A549 (cell line): ENCODE measurements at regions not wholly inside any gene's neighbourhood (a gene's known extent, or its start where the extent isn't known, plus 50 kb on each side); places are given as distances from the start of the nearest gene placed in this dataset.

Source experiments
- ATAC-seq, 2 experiments: fragments of 200-7000 bp in 1 of 2; fragments of >200 bp in 1 of 2; cut with Nextera tagmentation in 1 of 2; cut with Tn5 transposase in 1 of 2; 3 replicates each; pipeline versions ENCODE4 v1.8.0 to v1.9.1; 2018 to 2020; ENCODE audit warnings: mild to moderate bottlenecking in 1 of 2, moderate library complexity in 1 of 2
- CTCF ChIA-PET: fragments of 300-600 bp; sonication (Branson Sonifier 250); formaldehyde crosslinking; extraction: SDS; loops from one replicate; lab custom pipeline; 2021; ENCODE audit warnings: antibody characterized with exemption, inconsistent platforms; lab: Yijun Ruan, JAX
- POLR2A ChIA-PET: fragments of 350-600 bp; formaldehyde crosslinking; extraction: SDS; loops from one replicate; lab custom pipeline; 2021; ENCODE audit warnings: antibody characterized with exemption, inconsistent platforms; lab: Yijun Ruan, JAX
- DNase-seq, 2 experiments: peaks; one replicate each; pipeline versions ENCODE4 v3.0.0 to v3.0.0-alpha.2; 2011 to 2016; ENCODE audit warnings: low read depth in 1 of 2, low spot score in 1 of 2
- FAIRE-seq: peaks from 2 replicates; lab custom pipeline; 2011; peaks lifted over from hg19 to GRCh38; lab: Jason Lieb, UNC
- H3K27ac ChIP-seq, 2 experiments: fragments of >200 bp; sonication (Bioruptor Twin); formaldehyde crosslinking; 3 replicates each; pipeline ENCODE4 v1.5.1; 2016 to 2017
- H3K4me1 ChIP-seq: fragments of >200 bp; sonication (Bioruptor Twin); formaldehyde crosslinking; 3 replicates; pipeline ENCODE4 v1.6.1; 2016
- H3K4me2 ChIP-seq: fragments of >200 bp; sonication (Bioruptor Twin); formaldehyde crosslinking; 3 replicates; pipeline ENCODE4 v1.6.1; 2016
- H3K4me3 ChIP-seq: fragments of >200 bp; sonication (Bioruptor Twin); formaldehyde crosslinking; 3 replicates; pipeline ENCODE4 v1.5.1; 2016
- H3K9me3 ChIP-seq: fragments of >200 bp; sonication (Bioruptor Twin); formaldehyde crosslinking; 3 replicates; pipeline ENCODE4 v1.6.1; 2016
- BCL3 ChIP-seq: fragments of >200 bp; sonication (Bioruptor Twin); formaldehyde crosslinking; IDR thresholded peaks from 3 replicates; pipeline ENCODE4 v1.6.1; 2016
- BHLHE40 ChIP-seq: IDR thresholded peaks from 2 replicates; pipeline ENCODE4 v1.6.1; 2012; ENCODE audit warnings: low read depth, low read length, inconsistent platforms
- CBX2 ChIP-seq: fragments of 200-600 bp; sonication (generic); IDR thresholded peaks from 2 replicates; pipeline ENCODE4 v1.6.1; 2016; ENCODE audit warnings: low read depth, mild to moderate bottlenecking, borderline replicate concordance
- CBX8 ChIP-seq: fragments of 200-600 bp; sonication (generic); IDR thresholded peaks from 2 replicates; pipeline ENCODE4 v1.6.1; 2016
- CEBPB ChIP-seq, 2 experiments: fragments of >200 bp in 1 of 2; sonication (Bioruptor Twin) in 1 of 2; formaldehyde crosslinking in 1 of 2; IDR thresholded peaks; 2 replicates each; pipeline ENCODE4 v1.6.1; 2012 to 2016
- EHMT2 ChIP-seq: fragments of 200-600 bp; sonication (generic); IDR thresholded peaks from 2 replicates; pipeline ENCODE4 v1.6.1; 2016; ENCODE audit warnings: antibody characterized with exemption, low read depth, mild to moderate bottlenecking, moderate library complexity
- ESRRA ChIP-seq: fragments of 150-350 bp; IDR thresholded peaks from 2 replicates; pipeline ENCODE4 v1.6.1; 2014; ENCODE audit warnings: mild to moderate bottlenecking, low read length, borderline replicate concordance
- HEYL ChIP-seq: fragments of 250-450 bp; sonication (Bioruptor Pico); IDR thresholded peaks from 2 replicates; pipeline ENCODE4 v1.8.0; 2021; ENCODE audit warnings: mild to moderate bottlenecking, moderate library complexity
- HOXA7 ChIP-seq: fragments of 250-450 bp; sonication (Bioruptor Pico); IDR thresholded peaks from 2 replicates; pipeline ENCODE4 v1.5.0; 2020; ENCODE audit warnings: mild to moderate bottlenecking, moderate library complexity
- JUNB ChIP-seq: fragments of >200 bp; sonication (Bioruptor Twin); formaldehyde crosslinking; IDR thresholded peaks from 2 replicates; pipeline ENCODE4 v1.6.1; 2016
- KDM1A ChIP-seq: fragments of 200-600 bp; sonication (generic); IDR thresholded peaks from 2 replicates; pipeline ENCODE4 v1.6.1; 2016; ENCODE audit warnings: low read depth, mild to moderate bottlenecking
- KDM5A ChIP-seq: fragments of 200-600 bp; sonication (generic); IDR thresholded peaks from 2 replicates; pipeline ENCODE4 v1.6.1; 2016; ENCODE audit warnings: antibody characterized with exemption, mild to moderate bottlenecking
- MAZ ChIP-seq: fragments of 150-350 bp; IDR thresholded peaks from 2 replicates; pipeline ENCODE4 v1.6.1; 2014; ENCODE audit warnings: antibody characterized with exemption, low read depth, low read length, borderline replicate concordance
- NFE2L2 ChIP-seq: fragments of 150-350 bp; conservative IDR thresholded peaks from 2 replicates; pipeline ENCODE4 v1.6.1; 2014; ENCODE audit warnings: low read length
- NPAS2 ChIP-seq: fragments of 250-450 bp; sonication (Bioruptor Pico); IDR thresholded peaks from 2 replicates; pipeline ENCODE4 v1.8.0; 2022; ENCODE audit warnings: mild to moderate bottlenecking, moderate library complexity, borderline replicate concordance
- NR3C1 ChIP-seq: fragments of >200 bp; sonication (Bioruptor Twin); formaldehyde crosslinking; IDR thresholded peaks from 3 replicates; pipeline ENCODE4 v1.6.1; 2017
- PBX3 ChIP-seq: IDR thresholded peaks from 2 replicates; pipeline ENCODE4 v1.6.1; 2012
- POLR2AphosphoS2 ChIP-seq: conservative IDR thresholded peaks from 2 replicates; pipeline ENCODE4 v1.6.1; 2012; ENCODE audit warnings: low read length, improper control_type of control experiment, inconsistent platforms
- RAD21 ChIP-seq, 2 experiments: fragments of >200 bp in 1 of 2; sonication (Bioruptor Twin) in 1 of 2; formaldehyde crosslinking in 1 of 2; IDR thresholded peaks in 1 of 2; conservative IDR thresholded peaks in 1 of 2; 2 replicates in 1 of 2; 3 replicates in 1 of 2; pipeline ENCODE4 v1.6.1; 2012 to 2018; ENCODE audit warnings: inconsistent platforms in 1 of 2
- RARB ChIP-seq: fragments of 250-450 bp; sonication (Bioruptor Pico); IDR thresholded peaks from 2 replicates; pipeline ENCODE4 v1.8.0; 2021; ENCODE audit warnings: mild to moderate bottlenecking, moderate library complexity
- RCOR1 ChIP-seq: fragments of 150-350 bp; IDR thresholded peaks from 2 replicates; pipeline ENCODE4 v1.6.1; 2014; ENCODE audit warnings: antibody characterized with exemption, low read length, low read depth
- RFX5 ChIP-seq: fragments of 450-650 bp; IDR thresholded peaks from 2 replicates; pipeline ENCODE4 v1.7.1; 2014; ENCODE audit warnings: antibody characterized with exemption, mild to moderate bottlenecking, moderate library complexity
- SREBF2 ChIP-seq: fragments of 450-650 bp; IDR thresholded peaks from 2 replicates; pipeline ENCODE4 v1.6.1; 2014; ENCODE audit warnings: mild to moderate bottlenecking, moderate library complexity
- ZNF302 ChIP-seq: fragments of 250-450 bp; sonication (Bioruptor Pico); IDR thresholded peaks from 2 replicates; pipeline ENCODE4 v1.9.0; 2021; ENCODE audit warnings: inconsistent platforms, mild to moderate bottlenecking, moderate library complexity
- ZSCAN20 ChIP-seq: fragments of 250-450 bp; sonication (Bioruptor Pico); IDR thresholded peaks from 2 replicates; pipeline ENCODE4 v1.8.0; 2022; ENCODE audit warnings: mild to moderate bottlenecking, moderate library complexity
- WGBS: methylation state at CpG from one replicate; pipeline ENCODE4 v1.1.6; 2017; ENCODE audit errors: missing lambda C conversion rate; 5-methylcytosine and 5-hydroxymethylcytosine counted together

- Histone ChIP-seq H3K27ac (no peak overlapping the region), H3K4me2 (no peak overlapping the region), H3K9me3 (no peaks in the 10 kb centered on the region), H3K4me1 (no peaks in the 10 kb centered on the region), H3K4me3 (no peak overlapping the region)
- FAIRE-seq (no peak), DNase-seq (no peak), ATAC-seq (no peak)
- ChIA-PET POLR2A (no interaction called here), CTCF (no interaction called here)
- WGBS = 50% methylated on average over 2 of the region's 2 CpGs
- TF ChIP-seq RCOR1 = no peak
- no peak for TF ChIP-seq KDM5A
- TF ChIP-seq HEYL (CRISPR knock-in tag) = no peak
Observed at GRCh38 chr11:110838808-110839207, 126.6 kb upstream of the ARHGAP20 start.

GRCh38 chr11:110837603-110838002 is 125.4 kb upstream of the ARHGAP20 start:
- FAIRE-seq (no peak), ATAC-seq (no peak), DNase-seq (no peak)
- Histone ChIP-seq H3K4me2 (no peak overlapping the region), H3K4me1 (no peaks in the 10 kb centered on the region), H3K9me3 (no peaks in the 10 kb centered on the region), H3K27ac (no peak overlapping the region), H3K4me3 (no peak overlapping the region)
- POLR2A ChIA-PET = no interaction called here
- TF ChIP-seq CBX8 (no peak), KDM1A (no peak), POLR2AphosphoS2 (no peak), BHLHE40 (no peak), HOXA7 (no peak), JUNB (no peak), EHMT2 (no peak), NR3C1 (no peak), ZNF302 (CRISPR knock-in tag) (no peak), MAZ (no peak), CBX2 (no peak), CEBPB (IDR thresholded peaks at IDR 0.05) (no peak), ESRRA (no peak), SREBF2 (no peak), RAD21 (conservative IDR thresholded peaks at IDR 0.05 in 1 of 2, IDR thresholded peaks at IDR 0.05 in 1 of 2) (no peak)
- 20% methylated on average over 3 of the region's 3 CpGs for WGBS
- CTCF ChIA-PET = no interaction called here

- Histone ChIP-seq H3K4me3 (no peak overlapping the region), H3K27ac (no peak overlapping the region), H3K4me2 (no peak overlapping the region), H3K9me3 (no peaks in the 10 kb centered on the region), H3K4me1 (no peaks in the 10 kb centered on the region)
- no peak for FAIRE-seq
- 39% methylated on average over 8 of the region's 8 CpGs for WGBS
- no peak for ATAC-seq
- no peak for DNase-seq
- TF ChIP-seq RFX5 (no peak), NFE2L2 (no peak), RARB (CRISPR knock-in tag) (no peak), ZSCAN20 (CRISPR knock-in tag) (no peak), PBX3 (no peak), BCL3 (no peak), CEBPB (IDR thresholded peaks at IDR 0.05) (no peak), NPAS2 (CRISPR knock-in tag) (no peak)
- POLR2A ChIA-PET = no interaction called here
- CTCF ChIA-PET = no interaction called here
Observed at GRCh38 chr11:110835106-110835505, 122.9 kb upstream of the ARHGAP20 start.
